ENCODE measurements at regions not wholly inside any gene's neighbourhood (a gene's known extent, or its start where the extent isn't known, plus 50 kb on each side); places are given as distances from the start of the nearest gene placed in this dataset.

GRCh38 chr4:108536577-108536976, 83.8 kb upstream of the RPL34 start:
- TF ChIP-seq GATA3 (IDR thresholded peaks at IDR 0.05; ENCODE audit: low read depth, low read length) (no peak), GATA2 (IDR thresholded peaks at IDR 0.05; ENCODE audit: low read depth, low read length) (no peak)

Measured in SH-SY5Y (cell line).